Small intestine (tissue), 7 donors: ENCODE measurements at regions not wholly inside any gene's neighbourhood (a gene's known extent, or its start where the extent isn't known, plus 50 kb on each side); places are given as distances from the start of the nearest gene placed in this dataset.

Experiments used
- DNase-seq, 2 donors: peaks; one replicate each; pipeline versions ENCODE4 v3.0.0 to v3.0.0-alpha.2; 2013
- FAIRE-seq: peaks from 2 replicates; lab custom pipeline; 2012; peaks lifted over from hg19 to GRCh38; lab: Jason Lieb, UNC
- H3K27ac ChIP-seq, 3 donors: one replicate each; pipeline ENCODE4 v1.5.1; 2013; ENCODE audit warnings: low read length in 2 of 3, mild to moderate bottlenecking in 2 of 3, control low read depth in 1 of 3, inconsistent platforms in 1 of 3, low read depth in 1 of 3, moderate library complexity in 1 of 3
- H3K27me3 ChIP-seq, 3 donors: one replicate each; pipeline ENCODE4 v1.6.1; 2013; ENCODE audit warnings: low read length in 3 of 3, inconsistent platforms in 1 of 3; ENCODE audit not compliant: control insufficient read depth in 3 of 3, insufficient read depth in 3 of 3
- H3K36me3 ChIP-seq, 3 donors: one replicate each; pipeline ENCODE4 v1.6.1; 2013; ENCODE audit warnings: low read length in 3 of 3, inconsistent platforms in 1 of 3, low read depth in 1 of 3, mild to moderate bottlenecking in 1 of 3, moderate library complexity in 1 of 3; ENCODE audit not compliant: control insufficient read depth in 3 of 3, insufficient read depth in 2 of 3
- H3K4me1 ChIP-seq, 3 donors: one replicate each; pipeline ENCODE4 v1.6.1; 2013; ENCODE audit warnings: low read length in 2 of 3, inconsistent platforms in 1 of 3, low read depth in 1 of 3, mild to moderate bottlenecking in 1 of 3, moderate library complexity in 1 of 3; ENCODE audit not compliant: control insufficient read depth in 3 of 3, insufficient read depth in 2 of 3
- H3K4me3 ChIP-seq, 3 donors: one replicate each; pipeline ENCODE4 v1.5.1; 2013; ENCODE audit warnings: low read length in 3 of 3, control low read depth in 1 of 3, inconsistent platforms in 1 of 3, low read depth in 1 of 3, mild to moderate bottlenecking in 1 of 3, moderate library complexity in 1 of 3
- H3K9me3 ChIP-seq, 2 donors: one replicate each; pipeline ENCODE4 v1.6.1; 2013; ENCODE audit warnings: low read depth in 1 of 2, low read length in 1 of 2; ENCODE audit not compliant: control insufficient read depth in 2 of 2, insufficient read depth in 1 of 2
- WGBS, 3 donors: extraction: QIAGEN DNeasy Blood & Tissue Kit; methylation state at CpG; one replicate each; pipeline ENCODE4 v1.1.7; 2013; 5-methylcytosine and 5-hydroxymethylcytosine counted together
- donor health status: healthy with polysubstance abuse.
- donor health status: control.
- donor health status: control.
- donor health status: Bipolar disorder and iron deficiency.
- donor health status: healthy.

DNA sequence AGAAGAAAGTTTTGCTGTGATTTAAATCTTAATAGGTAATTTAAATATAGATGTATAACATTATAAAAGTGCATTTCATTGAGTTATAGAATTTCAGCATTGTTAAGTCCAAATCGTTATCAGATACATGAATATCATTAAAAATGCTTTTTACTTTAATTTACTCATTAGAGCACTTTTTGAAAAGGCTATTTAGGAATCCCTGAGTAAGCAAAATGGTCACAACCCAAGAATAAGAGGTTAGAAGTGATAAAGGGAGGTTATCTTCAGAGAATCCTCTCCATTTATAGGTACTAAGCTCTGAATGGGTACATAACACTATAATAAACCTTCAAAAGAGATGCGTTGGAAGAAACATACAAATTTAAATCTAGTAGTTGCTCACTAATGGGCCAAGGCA, 130.7 kb downstream of the SLC30A10 start:
- FAIRE-seq (no peak), DNase-seq (no peak)
- H3K27ac ChIP-seq = no peak overlapping the region
- no peaks in the 10 kb centered on the region for H3K9me3 ChIP-seq
- no peak overlapping the region for H3K4me3 ChIP-seq
- H3K27me3 ChIP-seq = peaks cover 0 to 5% (median 0%) of the 10 kb centered on the region in 3 donors
- WGBS, 3 donors = 79 to 84% (median 80%) methylated on average over 2 of the region's 2 CpGs
- no peaks in the 10 kb centered on the region for H3K4me1 ChIP-seq
- H3K36me3 ChIP-seq = no peaks in the 10 kb centered on the region

DNA sequence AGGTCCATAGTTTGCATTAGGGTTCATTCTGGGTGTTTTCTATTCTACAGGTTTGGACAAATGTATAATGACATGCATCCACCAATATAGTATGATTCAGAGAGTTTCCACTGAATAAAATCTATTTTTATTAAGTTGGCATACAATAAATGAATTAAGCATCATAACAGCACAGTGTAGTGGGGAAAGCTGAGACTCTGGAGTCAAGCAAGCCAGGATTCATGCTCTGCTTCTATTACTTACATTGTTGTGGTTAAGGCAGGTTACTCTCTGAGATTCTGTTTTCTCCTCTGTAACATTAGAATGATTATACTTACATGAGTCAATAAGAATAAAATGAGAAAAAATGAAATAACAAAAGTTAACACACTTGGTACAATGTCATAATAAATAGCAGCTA, 131.3 kb downstream of the SLC30A10 start:
- no peaks in the 10 kb centered on the region for H3K36me3 ChIP-seq
- H3K27ac ChIP-seq = no peak overlapping the region
- no peaks in the 10 kb centered on the region for H3K9me3 ChIP-seq
- no peak for DNase-seq
- FAIRE-seq = no peak
- H3K4me1 ChIP-seq = no peaks in the 10 kb centered on the region
- H3K4me3 ChIP-seq = no peak overlapping the region
- H3K27me3 ChIP-seq = peaks cover 0 to 5% (median 0%) of the 10 kb centered on the region in 3 donors

DNA sequence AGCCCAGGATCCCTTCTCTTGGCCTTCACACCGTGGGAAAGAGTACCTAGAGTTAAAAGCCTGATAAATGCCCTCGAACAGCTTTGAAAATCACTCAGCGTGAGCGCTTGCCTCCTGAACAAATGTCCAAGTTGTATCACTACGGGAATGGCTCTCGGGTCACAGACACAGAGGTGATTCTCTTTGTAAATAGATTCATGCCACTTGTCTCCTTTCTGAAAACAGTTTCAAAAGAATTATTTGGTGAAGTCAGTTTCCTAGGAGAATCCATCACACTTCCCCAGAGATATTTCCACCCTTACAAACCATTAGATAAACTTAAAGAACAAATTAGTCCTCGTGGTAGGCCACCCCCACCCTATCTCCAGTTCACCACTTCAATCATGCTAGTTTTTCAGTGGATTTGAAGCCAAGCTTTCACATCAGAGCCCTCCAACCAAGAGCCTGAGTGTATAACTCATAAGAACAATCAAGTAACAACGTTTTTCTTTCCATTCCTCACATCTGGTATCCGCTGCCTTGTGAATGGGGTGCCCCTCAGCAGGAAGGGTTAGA, 132.9 kb downstream of the SLC30A10 start:
- Histone ChIP-seq H3K27ac (no peak overlapping the region), H3K4me1 (no peaks in the 10 kb centered on the region), H3K9me3 (no peaks in the 10 kb centered on the region), H3K36me3 (no peaks in the 10 kb centered on the region), H3K27me3 (peaks cover 0 to 5% (median 0%) of the 10 kb centered on the region in 3 donors), H3K4me3 (no peak overlapping the region)
- FAIRE-seq (no peak), DNase-seq (no peak)
- 50 to 63% (median 54%) methylated on average over 9 of the region's 9 CpGs for WGBS, 3 donors

DNA sequence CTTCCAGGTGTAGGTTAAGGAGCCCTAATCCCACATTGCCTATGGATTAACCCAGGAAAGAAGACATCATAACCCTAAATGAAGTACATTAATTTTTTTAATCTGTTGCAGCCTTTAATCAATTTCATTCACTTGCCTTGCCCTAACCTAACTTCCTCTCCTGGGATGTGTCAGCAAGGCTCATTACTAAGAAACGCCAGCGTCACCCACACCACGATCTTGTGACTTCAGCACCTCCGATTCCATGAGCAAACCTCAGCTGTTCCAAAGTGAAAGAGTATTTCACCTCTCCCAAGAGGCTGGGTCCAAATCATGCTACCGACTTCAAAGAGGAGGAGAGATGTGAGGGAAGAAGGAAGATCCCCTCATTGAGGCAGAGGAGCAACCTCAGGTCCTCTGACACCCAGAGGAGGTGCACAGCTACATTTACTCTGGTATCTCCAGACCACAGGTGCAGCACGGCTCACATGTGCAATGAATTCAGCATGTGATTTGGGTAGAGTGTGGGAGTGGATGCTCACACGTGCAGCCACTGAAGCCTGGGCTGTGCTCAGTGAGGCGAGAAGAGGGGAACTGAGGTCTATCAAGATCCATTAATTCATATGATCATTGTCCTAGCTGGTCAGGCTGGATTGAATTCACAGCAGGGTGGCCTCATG, 134.1 kb downstream of the SLC30A10 start:
- H3K27ac ChIP-seq = no peak overlapping the region
- H3K4me1 ChIP-seq = no peaks in the 10 kb centered on the region
- DNase-seq = no peak
- peaks cover 0 to 5% (median 0%) of the 10 kb centered on the region in 3 donors for H3K27me3 ChIP-seq
- H3K9me3 ChIP-seq = no peaks in the 10 kb centered on the region
- no peaks in the 10 kb centered on the region for H3K36me3 ChIP-seq
- 79 to 88% (median 82%) methylated on average over 8 of the region's 8 CpGs for WGBS, 3 donors
- no peak for FAIRE-seq
- no peak overlapping the region for H3K4me3 ChIP-seq

DNA sequence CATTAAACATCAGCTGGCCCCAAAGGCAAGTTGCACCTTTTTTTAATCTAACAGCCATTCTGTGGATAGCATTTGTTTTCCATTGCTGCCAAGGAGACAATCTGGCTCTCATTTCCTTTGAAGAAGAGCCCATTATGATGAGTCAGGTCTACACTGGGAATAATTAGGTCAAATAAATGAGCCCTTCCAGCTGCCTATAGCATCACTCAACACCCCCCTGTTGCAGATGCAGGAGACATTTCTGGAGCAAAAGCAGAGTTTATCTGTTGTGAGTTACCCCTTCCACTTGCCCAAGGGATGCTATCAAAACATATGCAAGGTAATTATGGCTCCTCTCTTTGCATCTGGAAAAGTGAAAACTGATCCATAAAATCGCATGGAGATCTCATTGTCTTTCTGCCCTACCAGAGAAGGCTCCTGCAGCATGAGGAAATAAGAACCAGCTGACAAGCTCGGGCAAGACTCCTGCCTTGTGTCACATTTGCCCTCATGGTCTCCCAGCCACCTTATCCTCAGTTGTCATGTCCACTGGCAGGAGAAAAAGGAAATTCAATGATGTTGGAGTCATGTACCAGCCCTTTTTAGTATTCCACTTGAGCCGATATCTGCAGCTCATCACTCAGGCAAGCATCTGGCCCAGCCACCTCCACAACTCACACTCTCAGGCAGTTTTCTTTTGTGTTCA, 135.9 kb downstream of the SLC30A10 start:
- no peak overlapping the region for H3K27ac ChIP-seq
- peaks cover 0 to 5% (median 0%) of the 10 kb centered on the region in 3 donors for H3K27me3 ChIP-seq
- WGBS, 3 donors = 83 to 89% (median 87%) methylated on average over 3 of the region's 3 CpGs
- no peak overlapping the region for H3K4me3 ChIP-seq
- no peaks in the 10 kb centered on the region for H3K9me3 ChIP-seq
- DNase-seq (no peak), FAIRE-seq (no peak)
- no peaks in the 10 kb centered on the region for H3K4me1 ChIP-seq
- H3K36me3 ChIP-seq = no peaks in the 10 kb centered on the region

DNA sequence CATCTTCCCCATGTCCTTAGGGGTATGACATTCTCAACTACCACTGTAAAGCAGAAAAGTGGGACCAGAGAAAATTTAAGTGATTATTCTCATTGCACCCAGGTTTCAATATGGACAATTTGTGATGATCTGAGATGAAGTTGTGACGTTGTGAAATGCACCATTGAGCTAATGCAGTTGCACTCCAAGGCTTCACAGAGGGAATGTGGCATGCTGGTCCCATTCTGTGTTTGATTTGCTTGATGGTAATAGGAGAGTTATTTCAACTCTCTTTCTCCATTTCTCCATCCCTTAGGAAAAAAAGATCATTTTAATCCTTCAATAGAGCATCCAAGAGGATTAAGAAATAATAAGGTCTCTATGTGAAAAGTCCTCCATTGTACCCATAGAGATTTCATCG, 136.6 kb downstream of the SLC30A10 start:
- Histone ChIP-seq H3K4me3 (no peak overlapping the region), H3K9me3 (no peaks in the 10 kb centered on the region), H3K27ac (no peak overlapping the region), H3K4me1 (no peaks in the 10 kb centered on the region), H3K27me3 (peaks cover 0 to 5% (median 0%) of the 10 kb centered on the region in 3 donors), H3K36me3 (no peaks in the 10 kb centered on the region)
- DNase-seq (no peak), FAIRE-seq (no peak)
- 80 to 85% (median 82%) methylated on average over 2 of the region's 2 CpGs for WGBS, 3 donors

DNA sequence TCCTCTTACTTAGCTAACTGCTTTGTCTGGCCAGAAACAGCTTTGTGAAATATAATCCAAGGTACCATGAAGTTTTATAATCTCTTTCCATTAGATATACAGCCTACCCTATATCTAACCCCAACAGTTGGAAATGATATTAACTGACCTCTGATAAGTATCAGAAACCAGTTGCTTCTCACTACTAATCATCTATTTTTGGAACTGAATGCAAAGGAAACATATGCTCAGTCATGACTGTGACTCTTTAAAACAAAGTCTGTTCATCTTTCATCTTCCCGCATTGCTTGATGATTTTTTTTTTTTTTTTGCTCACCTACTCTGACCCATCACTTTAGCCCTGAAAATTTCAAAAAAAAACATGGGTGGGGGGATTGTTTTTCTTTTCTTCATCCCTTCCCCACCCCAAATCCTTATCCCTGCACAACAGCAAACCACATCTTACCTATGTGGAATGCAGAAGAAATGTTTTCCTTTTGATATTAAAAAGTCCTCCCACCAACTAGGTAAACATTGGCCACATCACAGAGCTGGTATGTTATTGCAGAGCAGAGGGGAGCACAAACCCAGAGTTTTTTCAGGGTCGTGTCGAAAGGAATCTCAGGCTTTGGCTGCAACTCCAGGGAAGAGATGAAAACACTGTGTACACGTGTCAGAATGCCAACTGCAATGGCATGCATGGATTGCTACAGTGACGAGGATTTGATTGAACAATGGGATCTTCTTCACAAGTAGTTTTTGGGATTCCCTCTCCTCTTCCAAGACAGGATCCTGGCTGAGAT, 137.3 kb downstream of the SLC30A10 start:
- Histone ChIP-seq H3K27ac (no peak overlapping the region), H3K9me3 (no peaks in the 10 kb centered on the region), H3K27me3 (peaks cover 0 to 3% (median 0%) of the 10 kb centered on the region in 3 donors), H3K36me3 (no peaks in the 10 kb centered on the region), H3K4me1 (no peaks in the 10 kb centered on the region), H3K4me3 (no peak overlapping the region)
- 42 to 50% (median 46%) methylated on average over 5 of the region's 5 CpGs for WGBS, 3 donors
- DNase-seq = no peak
- no peak for FAIRE-seq

DNA sequence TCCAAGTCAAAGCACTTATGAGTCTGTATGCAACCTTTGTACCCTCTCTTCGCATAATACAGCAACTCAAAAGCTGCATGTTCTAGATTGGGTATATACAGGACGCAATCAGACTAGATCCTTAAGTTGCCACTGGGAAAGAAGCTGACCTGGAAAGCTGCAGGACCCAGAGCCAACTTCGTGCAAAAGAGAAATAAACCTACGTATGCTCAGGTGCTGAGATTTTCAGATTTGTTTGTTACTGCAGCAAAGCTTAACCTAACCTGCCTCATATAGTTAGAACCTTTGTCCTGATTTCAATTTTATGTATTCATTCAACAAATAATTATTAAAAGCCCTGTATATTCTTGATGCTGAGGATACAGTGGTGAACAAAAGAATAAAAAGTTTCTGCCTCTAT, 139.7 kb downstream of the SLC30A10 start:
- no peak for DNase-seq
- Histone ChIP-seq H3K9me3 (no peaks in the 10 kb centered on the region), H3K4me3 (no peak overlapping the region), H3K27me3 (no peaks in the 10 kb centered on the region), H3K27ac (no peak overlapping the region), H3K4me1 (no peaks in the 10 kb centered on the region), H3K36me3 (no peaks in the 10 kb centered on the region)
- FAIRE-seq = no peak
- 57 to 64% (median 62%) methylated on average over 4 of the region's 4 CpGs for WGBS, 3 donors
